Endodermal cell (in vitro differentiated cells): ENCODE measurements at regions not wholly inside any gene's neighbourhood (a gene's known extent, or its start where the extent isn't known, plus 50 kb on each side); places are given as distances from the start of the nearest gene placed in this dataset.

Experiments
- DNase-seq: peaks from one replicate; pipeline ENCODE4 v3.0.0-alpha.2; 2017
- H3K27ac ChIP-seq: 2 replicates; pipeline ENCODE4 v1.5.1; 2013; ENCODE audit warnings: mild to moderate bottlenecking, low read depth, low read length, moderate library complexity
- H3K27me3 ChIP-seq: 2 replicates; pipeline ENCODE4 v1.6.1; 2013; ENCODE audit warnings: mild to moderate bottlenecking, low read length, moderate library complexity; ENCODE audit not compliant: insufficient read depth, control insufficient read depth, poor library complexity, severe bottlenecking
- H3K36me3 ChIP-seq: 2 replicates; pipeline ENCODE4 v1.7.0; 2013; ENCODE audit warnings: mild to moderate bottlenecking, low read length, moderate library complexity; ENCODE audit not compliant: control insufficient read depth, insufficient read depth
- H3K4me1 ChIP-seq: one replicate; pipeline ENCODE4 v1.7.0; 2013; ENCODE audit warnings: low read length; ENCODE audit not compliant: control insufficient read depth, insufficient read depth
- H3K4me3 ChIP-seq: 2 replicates; pipeline ENCODE4 v1.5.1; 2013; ENCODE audit warnings: mild to moderate bottlenecking, low read length, moderate library complexity
- H3K9ac ChIP-seq: 2 replicates; pipeline ENCODE4 v1.6.1; 2013; ENCODE audit warnings: mild to moderate bottlenecking, low read length, moderate library complexity; ENCODE audit not compliant: poor library complexity, severe bottlenecking; ENCODE audit errors: extremely low read depth
- H3K9me3 ChIP-seq: 2 replicates; pipeline ENCODE4 v1.6.1; 2013; ENCODE audit warnings: mild to moderate bottlenecking, low read length, moderate library complexity; ENCODE audit not compliant: control insufficient read depth
- H3K27ac Mint-ChIP-seq: 2 replicates; pipeline ENCODE4 v1.8.0; 2020; ENCODE audit warnings: mixed read lengths
- H3K27me3 Mint-ChIP-seq: 2 replicates; pipeline ENCODE4 v1.8.0; 2021; ENCODE audit warnings: mild to moderate bottlenecking, mixed read lengths; ENCODE audit not compliant: insufficient read depth
- H3K36me3 Mint-ChIP-seq: 2 replicates; pipeline ENCODE4 v1.8.0; 2020; ENCODE audit warnings: low read depth, mixed read lengths
- H3K4me1 Mint-ChIP-seq: 2 replicates; pipeline ENCODE4 v1.8.0; 2020; ENCODE audit warnings: mixed read lengths
- H3K4me3 Mint-ChIP-seq: 2 replicates; pipeline ENCODE4 v1.8.0; 2020; ENCODE audit warnings: mild to moderate bottlenecking, moderate library complexity, mixed read lengths
- H3K9me3 Mint-ChIP-seq: 2 replicates; pipeline ENCODE4 v1.8.0; 2020; ENCODE audit warnings: mild to moderate bottlenecking, mixed read lengths
- WGBS, 2 experiments: methylation state at CpG; one replicate each; pipeline versions ENCODE4 v1.1.5 to v1.1.7; 2013; ENCODE audit warnings: missing lambda C conversion rate in 2 of 2, mixed read lengths in 1 of 2; ENCODE audit not compliant: insufficient coverage in 1 of 2, insufficient read length in 1 of 2; 5-methylcytosine and 5-hydroxymethylcytosine counted together
- TF ChIP-seq, protein P1 (sequence below): fragments of 200-600 bp; sonication (generic); conservative IDR thresholded peaks from 2 replicates; pipeline ENCODE4 v1.5.0; 2021; ENCODE audit warnings: antibody characterized with exemption, mild to moderate bottlenecking

DNA sequence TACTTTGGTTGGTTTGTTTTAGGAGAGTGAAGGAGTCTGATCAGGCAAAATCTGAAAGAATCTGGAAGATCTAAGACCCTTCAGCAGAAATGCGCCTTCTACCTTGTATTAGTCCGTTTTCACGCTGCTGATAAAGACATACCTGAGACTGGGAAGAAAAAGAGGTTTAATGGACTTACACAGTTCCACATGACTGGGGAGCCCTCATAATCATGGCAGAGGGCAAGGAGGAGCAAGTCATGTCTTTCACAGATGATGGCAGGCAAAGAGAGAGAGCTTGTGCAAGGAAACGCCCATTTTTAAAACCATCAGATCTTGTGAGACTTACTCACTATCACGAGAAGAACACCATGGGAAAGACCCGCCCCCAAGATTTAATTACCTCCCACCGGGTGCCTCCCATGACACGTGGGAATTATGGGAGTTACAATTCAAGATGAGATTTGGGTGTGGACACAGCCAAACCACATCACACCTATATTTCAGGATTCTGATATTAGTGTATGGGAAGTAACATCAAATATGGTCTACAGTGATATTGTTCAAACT is 99.3 kb downstream of the GLUL start:
- no peaks in the 10 kb centered on the region for H3K9me3 Mint-ChIP-seq
- 98 to 100% methylated on average over 3 to 6 of the region's 8 CpGs for WGBS, 2 experiments
- H3K9me3 ChIP-seq: no peaks in the 10 kb centered on the region
- peaks cover 35% of the 10 kb centered on the region for H3K4me1 Mint-ChIP-seq
- no peaks in the 10 kb centered on the region for H3K27me3 Mint-ChIP-seq
- no peaks in the 10 kb centered on the region for H3K27me3 ChIP-seq
- no peak overlapping the region for H3K4me3 ChIP-seq
- no peaks in the 10 kb centered on the region for H3K36me3 ChIP-seq
- no peak for DNase-seq
- peaks cover 12% of the 10 kb centered on the region for H3K4me1 ChIP-seq
- no peak overlapping the region for H3K27ac ChIP-seq
- no peak overlapping the region for H3K9ac ChIP-seq
- H3K4me3 Mint-ChIP-seq: no peak overlapping the region
- peak overlapping the region; percentile 22 for H3K27ac Mint-ChIP-seq
- no peaks in the 10 kb centered on the region for H3K36me3 Mint-ChIP-seq
- TF ChIP-seq, protein P1, sequence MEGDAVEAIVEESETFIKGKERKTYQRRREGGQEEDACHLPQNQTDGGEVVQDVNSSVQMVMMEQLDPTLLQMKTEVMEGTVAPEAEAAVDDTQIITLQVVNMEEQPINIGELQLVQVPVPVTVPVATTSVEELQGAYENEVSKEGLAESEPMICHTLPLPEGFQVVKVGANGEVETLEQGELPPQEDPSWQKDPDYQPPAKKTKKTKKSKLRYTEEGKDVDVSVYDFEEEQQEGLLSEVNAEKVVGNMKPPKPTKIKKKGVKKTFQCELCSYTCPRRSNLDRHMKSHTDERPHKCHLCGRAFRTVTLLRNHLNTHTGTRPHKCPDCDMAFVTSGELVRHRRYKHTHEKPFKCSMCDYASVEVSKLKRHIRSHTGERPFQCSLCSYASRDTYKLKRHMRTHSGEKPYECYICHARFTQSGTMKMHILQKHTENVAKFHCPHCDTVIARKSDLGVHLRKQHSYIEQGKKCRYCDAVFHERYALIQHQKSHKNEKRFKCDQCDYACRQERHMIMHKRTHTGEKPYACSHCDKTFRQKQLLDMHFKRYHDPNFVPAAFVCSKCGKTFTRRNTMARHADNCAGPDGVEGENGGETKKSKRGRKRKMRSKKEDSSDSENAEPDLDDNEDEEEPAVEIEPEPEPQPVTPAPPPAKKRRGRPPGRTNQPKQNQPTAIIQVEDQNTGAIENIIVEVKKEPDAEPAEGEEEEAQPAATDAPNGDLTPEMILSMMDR: no peak

DNA sequence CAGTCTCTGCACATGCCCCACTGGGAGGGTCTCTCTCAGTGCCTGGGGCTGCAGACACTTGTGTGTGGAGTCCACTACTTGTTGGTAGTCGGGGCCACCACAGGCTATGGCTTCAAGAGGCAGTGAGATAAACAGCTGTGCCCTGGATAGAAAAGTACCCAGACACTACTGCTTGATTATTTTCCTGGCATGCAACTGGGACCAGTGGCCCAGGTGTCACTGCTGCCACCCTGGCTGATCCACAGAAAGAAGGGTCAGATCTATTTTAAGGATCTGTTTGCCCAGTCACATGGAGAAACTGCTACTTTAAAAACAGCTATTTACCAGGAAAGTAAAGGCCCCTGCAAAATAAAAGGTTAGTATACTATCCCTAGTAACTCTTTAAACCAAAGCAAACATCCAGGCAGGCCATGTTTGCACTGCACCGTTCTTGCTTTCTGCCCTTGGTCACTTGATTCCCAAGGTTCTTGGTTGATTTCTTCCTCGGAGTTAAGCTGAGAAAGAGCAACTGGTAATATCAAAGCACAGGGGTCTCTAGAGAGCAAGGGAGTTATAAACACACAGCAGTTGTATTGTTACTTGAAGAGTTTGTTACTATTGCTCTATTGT is 99.9 kb downstream of the GLUL start:
- Mint-ChIP-seq H3K4me1 (peaks cover 40% of the 10 kb centered on the region), H3K27ac (peak overlapping the region; percentile 22), H3K9me3 (no peaks in the 10 kb centered on the region), H3K27me3 (no peaks in the 10 kb centered on the region), H3K36me3 (no peaks in the 10 kb centered on the region), H3K4me3 (no peak overlapping the region)
- Histone ChIP-seq H3K36me3 (no peaks in the 10 kb centered on the region), H3K4me1 (peaks cover 12% of the 10 kb centered on the region), H3K27me3 (no peaks in the 10 kb centered on the region), H3K9me3 (no peaks in the 10 kb centered on the region), H3K27ac (no peak overlapping the region), H3K9ac (no peak overlapping the region), H3K4me3 (no peak overlapping the region)
- WGBS, 2 experiments: 78 to 83% methylated on average over 1 to 3 of the region's 3 CpGs
- DNase-seq: no peak
- TF ChIP-seq, protein P1: no peak

DNA sequence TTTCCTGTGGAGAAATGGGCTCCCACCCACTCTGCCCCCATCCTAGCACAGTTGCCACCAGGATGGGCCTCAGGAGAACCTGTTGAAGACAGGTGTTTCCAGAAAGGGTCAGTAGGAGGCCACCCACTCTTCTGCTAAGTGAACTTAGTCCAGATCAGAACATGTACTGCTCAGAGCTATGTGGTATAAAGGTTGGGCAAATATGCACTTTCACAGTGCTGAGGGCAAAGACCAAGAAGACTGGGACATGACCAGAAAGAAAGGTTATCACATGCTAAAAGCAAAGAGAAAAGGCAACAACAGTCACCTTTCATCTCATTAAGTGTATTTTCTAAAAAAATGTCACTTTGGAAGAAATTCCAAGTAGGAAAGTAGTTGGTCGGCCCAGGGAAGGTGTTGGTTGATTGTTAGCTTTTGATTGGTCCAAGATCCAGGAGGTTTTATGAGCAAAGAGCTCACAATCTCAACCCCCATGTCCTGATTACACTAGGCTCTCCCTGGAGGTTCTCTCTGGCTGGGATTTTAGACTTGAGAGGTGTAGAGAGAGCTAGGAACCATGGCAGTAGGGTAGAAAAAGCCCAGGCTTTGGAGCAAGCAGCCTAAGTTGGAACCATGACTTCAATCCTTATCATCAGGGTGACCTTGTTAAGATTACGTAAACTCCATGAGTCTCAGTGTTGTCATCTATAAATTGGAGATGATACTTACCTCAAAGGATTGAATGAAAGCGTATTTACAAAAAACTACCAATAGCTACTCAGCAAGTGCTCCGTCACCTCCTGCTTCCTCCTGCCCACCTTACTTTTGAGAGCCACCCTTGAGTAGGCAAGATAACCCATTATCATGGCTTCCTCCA is 102.6 kb downstream of the GLUL start:
- no peak overlapping the region for H3K27ac Mint-ChIP-seq
- H3K27me3 Mint-ChIP-seq: no peaks in the 10 kb centered on the region
- Histone ChIP-seq H3K27me3 (no peaks in the 10 kb centered on the region), H3K27ac (no peak overlapping the region), H3K4me3 (no peak overlapping the region), H3K9ac (no peak overlapping the region), H3K9me3 (no peaks in the 10 kb centered on the region), H3K4me1 (peaks cover 12% of the 10 kb centered on the region), H3K36me3 (no peaks in the 10 kb centered on the region)
- no peaks in the 10 kb centered on the region for H3K36me3 Mint-ChIP-seq
- TF ChIP-seq, protein P1: no peak
- WGBS, 2 experiments: 92 to 100% methylated on average over 2 to 4 of the region's 4 CpGs
- peaks cover 40% of the 10 kb centered on the region for H3K4me1 Mint-ChIP-seq
- H3K9me3 Mint-ChIP-seq: no peaks in the 10 kb centered on the region
- DNase-seq: no peak
- no peak overlapping the region for H3K4me3 Mint-ChIP-seq
